PC-3 (cell line): ENCODE measurements at regions not wholly inside any gene's neighbourhood (a gene's known extent, or its start where the extent isn't known, plus 50 kb on each side); places are given as distances from the start of the nearest gene placed in this dataset.

ENCODE experiments used
- ATAC-seq: fragments of 200-7000 bp; cut with Tn5 transposase; 2 replicates; pipeline ENCODE4 v1.9.1; 2020; ENCODE audit warnings: mild to moderate bottlenecking, moderate library complexity
- BruUV-seq: library from RNA; stranded (reverse); fragments of 400-500 nt; replicated peaks from 2 replicates; lab custom pipeline; 2021; lab: Mats Ljungman, UMichigan
- CTCF ChIA-PET: fragments of 300-600 bp; sonication (Branson Sonifier 250); formaldehyde crosslinking; loops from one replicate; lab custom pipeline; 2022; ENCODE audit warnings: antibody characterized with exemption; lab: Charles Lee
- POLR2A ChIA-PET: fragments of 300-600 bp; sonication (Branson Sonifier 250); formaldehyde crosslinking; loops from one replicate; lab custom pipeline; 2022; ENCODE audit warnings: antibody characterized with exemption; ENCODE audit not compliant: unreplicated experiment; lab: Charles Lee
- DNase-seq: peaks from one replicate; pipeline ENCODE4 v3.0.0-alpha.2; 2015
- H2AFZ ChIP-seq: fragments of 300-600 bp; sonication (generic); 2 replicates; pipeline ENCODE4 v1.6.0; 2016; ENCODE audit warnings: antibody characterized with exemption, low read length
- H3F3A ChIP-seq: fragments of 300-600 bp; sonication (generic); one replicate; pipeline ENCODE4 v1.6.0; 2017; ENCODE audit warnings: antibody characterized with exemption, low read length, control low read depth, mild to moderate bottlenecking; ENCODE audit not compliant: unreplicated experiment
- H3K27ac ChIP-seq: fragments of 300-600 bp; sonication (generic); 2 replicates; pipeline ENCODE4 v1.5.1; 2016; ENCODE audit warnings: mild to moderate bottlenecking, low read length
- H3K27me3 ChIP-seq: fragments of 300-600 bp; sonication (generic); 2 replicates; pipeline ENCODE4 v1.6.1; 2016; ENCODE audit warnings: low read length, mixed read lengths
- H3K36me3 ChIP-seq: fragments of 300-600 bp; sonication (generic); 2 replicates; pipeline ENCODE4 v1.6.1; 2016; ENCODE audit warnings: low read depth, mixed run types, low read length, mixed read lengths
- H3K4me1 ChIP-seq: fragments of 300-600 bp; sonication (generic); 2 replicates; pipeline ENCODE4 v1.5.1; 2016; ENCODE audit warnings: low read length; ENCODE audit not compliant: insufficient read depth
- H3K4me2 ChIP-seq: fragments of 300-600 bp; sonication (generic); 2 replicates; pipeline ENCODE4 v1.6.0; 2016; ENCODE audit warnings: low read length
- H3K4me3 ChIP-seq: fragments of 300-600 bp; sonication (generic); 2 replicates; pipeline ENCODE4 v1.5.1; 2016; ENCODE audit warnings: mild to moderate bottlenecking, low read length, mixed read lengths
- H3K79me2 ChIP-seq: fragments of 300-600 bp; sonication (generic); 2 replicates; pipeline ENCODE4 v1.6.1; 2017; ENCODE audit warnings: low read length, mixed read lengths
- H3K9ac ChIP-seq: fragments of 300-600 bp; sonication (generic); 2 replicates; pipeline ENCODE4 v1.6.0; 2016; ENCODE audit warnings: mild to moderate bottlenecking, low read length
- H3K9me2 ChIP-seq: fragments of 300-600 bp; sonication (generic); replicated peaks from 2 replicates; pipeline ENCODE4 v1.6.1; 2016; ENCODE audit warnings: mixed run types, low read length, mixed read lengths
- H3K9me3 ChIP-seq: fragments of 300-600 bp; sonication (generic); 2 replicates; pipeline ENCODE4 v1.6.1; 2016; ENCODE audit warnings: low read length, mixed read lengths
- H4K20me1 ChIP-seq: fragments of 300-600 bp; sonication (generic); 2 replicates; pipeline ENCODE4 v1.6.1; 2016; ENCODE audit warnings: low read length, mixed read lengths
- EZH2 ChIP-seq: fragments of 300-600 bp; sonication (generic); IDR thresholded peaks from one replicate; pipeline ENCODE4 v1.6.1; 2017; ENCODE audit warnings: antibody characterized with exemption, mild to moderate bottlenecking, low read length; ENCODE audit not compliant: unreplicated experiment
- EZH2phosphoT487 ChIP-seq: fragments of 300-600 bp; sonication (generic); IDR thresholded peaks from 2 replicates; pipeline ENCODE4 v1.6.1; 2018; ENCODE audit warnings: mild to moderate bottlenecking, antibody characterized with exemption, low read length, borderline replicate concordance
- intact Hi-C: fragments of 100-400 bp; cut with micrococcal nuclease; formaldehyde crosslinking; loops from 2 replicates; pipeline ENCODE4 v1.9.0; 2023
- TF ChIP-seq, protein P1 (sequence below): fragments of 300-600 bp; sonication (generic); conservative IDR thresholded peaks from 2 replicates; pipeline ENCODE4 v1.5.1; 2017; ENCODE audit warnings: antibody characterized with exemption, low read depth, mild to moderate bottlenecking, low read length

DNA sequence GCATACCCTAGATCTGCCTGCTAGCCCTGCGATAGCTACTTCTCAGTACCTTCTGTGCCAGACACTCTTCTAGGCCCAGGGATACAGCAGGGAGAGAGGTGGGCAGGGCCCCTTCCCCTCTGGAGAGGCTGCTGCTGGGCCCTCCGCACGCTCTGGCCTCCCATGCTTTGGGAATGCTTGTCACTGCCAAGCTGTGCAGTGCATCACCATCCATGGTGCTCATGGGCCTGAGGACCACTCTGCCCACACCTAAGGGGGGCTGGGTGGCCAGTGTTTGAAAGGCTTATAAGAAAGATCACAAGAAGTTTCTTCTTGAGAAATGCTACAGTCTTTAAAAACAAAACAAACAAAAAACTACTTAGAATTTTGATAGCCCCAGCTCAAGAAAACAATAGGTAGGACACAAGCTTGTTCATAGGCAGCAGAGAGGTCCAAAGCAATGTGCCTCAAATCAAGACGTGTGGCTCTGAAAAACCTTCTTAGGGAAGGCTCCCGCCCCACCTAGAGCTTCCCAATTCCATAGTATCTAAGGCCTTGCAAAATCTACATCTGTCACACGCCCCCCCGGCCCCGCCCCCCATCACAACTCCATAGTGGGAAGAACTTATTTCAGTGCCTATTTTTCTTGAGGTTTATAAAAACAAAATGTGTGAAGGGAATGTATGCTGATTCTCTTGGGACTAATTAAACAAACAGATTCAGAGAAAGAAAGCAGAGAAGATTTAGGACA lies 145.8 kb downstream of the TM9SF2 start:
- ATAC-seq: no peak
- Histone ChIP-seq H3K27me3 (no peaks in the 10 kb centered on the region), H3K4me3 (no peak overlapping the region), H3K27ac (no peak overlapping the region), H3K79me2 (no peaks in the 10 kb centered on the region), H2AFZ (no peak overlapping the region), H3K9me3 (no peaks in the 10 kb centered on the region), H3K9ac (no peak overlapping the region), H3F3A (no peaks in the 10 kb centered on the region), H3K4me1 (no peaks in the 10 kb centered on the region), H4K20me1 (no peaks in the 10 kb centered on the region), H3K9me2 (no peaks in the 10 kb centered on the region), H3K4me2 (no peak overlapping the region), H3K36me3 (no peaks in the 10 kb centered on the region)
- ChIA-PET POLR2A (no interaction called here), CTCF (no interaction called here)
- no peak for DNase-seq
- intact Hi-C loops: no loop called here
- no TSS peak for BruUV-seq
- TF ChIP-seq, protein P1, sequence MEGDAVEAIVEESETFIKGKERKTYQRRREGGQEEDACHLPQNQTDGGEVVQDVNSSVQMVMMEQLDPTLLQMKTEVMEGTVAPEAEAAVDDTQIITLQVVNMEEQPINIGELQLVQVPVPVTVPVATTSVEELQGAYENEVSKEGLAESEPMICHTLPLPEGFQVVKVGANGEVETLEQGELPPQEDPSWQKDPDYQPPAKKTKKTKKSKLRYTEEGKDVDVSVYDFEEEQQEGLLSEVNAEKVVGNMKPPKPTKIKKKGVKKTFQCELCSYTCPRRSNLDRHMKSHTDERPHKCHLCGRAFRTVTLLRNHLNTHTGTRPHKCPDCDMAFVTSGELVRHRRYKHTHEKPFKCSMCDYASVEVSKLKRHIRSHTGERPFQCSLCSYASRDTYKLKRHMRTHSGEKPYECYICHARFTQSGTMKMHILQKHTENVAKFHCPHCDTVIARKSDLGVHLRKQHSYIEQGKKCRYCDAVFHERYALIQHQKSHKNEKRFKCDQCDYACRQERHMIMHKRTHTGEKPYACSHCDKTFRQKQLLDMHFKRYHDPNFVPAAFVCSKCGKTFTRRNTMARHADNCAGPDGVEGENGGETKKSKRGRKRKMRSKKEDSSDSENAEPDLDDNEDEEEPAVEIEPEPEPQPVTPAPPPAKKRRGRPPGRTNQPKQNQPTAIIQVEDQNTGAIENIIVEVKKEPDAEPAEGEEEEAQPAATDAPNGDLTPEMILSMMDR: no peak
- TF ChIP-seq EZH2phosphoT487: no peak
- no peak for TF ChIP-seq EZH2

DNA sequence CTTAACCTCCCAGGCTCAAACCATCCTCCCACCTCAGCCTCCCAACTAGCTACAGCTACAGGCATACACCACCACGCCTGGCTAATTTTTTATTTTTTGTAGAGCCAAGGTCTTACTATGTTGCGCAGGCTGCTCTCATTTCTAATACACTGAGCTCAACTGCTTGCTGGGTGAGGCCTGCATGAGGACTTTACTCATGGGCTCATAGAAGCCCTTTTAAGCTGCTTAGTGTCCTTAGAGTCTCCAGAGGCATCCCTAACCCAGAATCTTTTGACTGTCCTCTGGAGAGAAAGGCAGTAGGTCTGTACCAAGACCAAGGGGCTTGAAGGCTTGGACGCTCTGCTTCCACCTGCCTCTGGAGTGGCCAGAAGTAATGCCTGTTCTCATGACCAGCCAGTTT lies 141.6 kb downstream of the TM9SF2 start:
- Histone ChIP-seq H3K27ac (no peak overlapping the region), H3F3A (no peaks in the 10 kb centered on the region), H3K4me1 (no peaks in the 10 kb centered on the region), H3K79me2 (no peaks in the 10 kb centered on the region), H3K9me2 (no peaks in the 10 kb centered on the region), H3K4me3 (no peak overlapping the region), H4K20me1 (no peaks in the 10 kb centered on the region), H2AFZ (no peak overlapping the region), H3K27me3 (no peaks in the 10 kb centered on the region), H3K9ac (no peak overlapping the region), H3K36me3 (no peaks in the 10 kb centered on the region), H3K9me3 (no peaks in the 10 kb centered on the region), H3K4me2 (no peak overlapping the region)
- ChIA-PET CTCF (no interaction called here), POLR2A (no interaction called here)
- BruUV-seq: no TSS peak
- ATAC-seq: no peak
- TF ChIP-seq, protein P1: no peak
- no peak for DNase-seq
- intact Hi-C loops: no loop called here

DNA sequence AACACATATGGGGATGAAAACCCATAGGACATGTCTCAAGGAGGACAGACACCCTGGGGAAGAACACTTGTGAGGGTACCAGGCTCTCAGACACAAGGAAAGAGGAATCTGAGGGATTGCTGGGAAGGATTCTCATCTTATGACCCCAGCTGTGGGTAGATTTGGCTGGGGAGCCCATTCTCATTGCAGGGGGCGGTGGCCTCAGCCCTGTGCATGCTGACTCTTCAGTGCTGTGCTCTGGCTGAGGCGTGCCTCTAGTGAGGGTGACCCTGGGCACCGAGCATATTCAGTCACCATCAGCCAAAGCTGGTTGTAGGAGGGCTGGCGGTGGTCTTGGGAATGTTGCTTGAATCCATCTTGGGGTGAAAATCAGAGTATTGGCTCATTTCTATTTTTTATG lies 140.7 kb downstream of the TM9SF2 start:
- Histone ChIP-seq H3K27me3 (no peaks in the 10 kb centered on the region), H3K79me2 (no peaks in the 10 kb centered on the region), H3K27ac (no peak overlapping the region), H3K4me3 (no peak overlapping the region), H4K20me1 (no peaks in the 10 kb centered on the region), H3K9me3 (no peaks in the 10 kb centered on the region), H3K9ac (no peak overlapping the region), H3F3A (no peaks in the 10 kb centered on the region), H3K9me2 (no peaks in the 10 kb centered on the region), H3K4me1 (no peaks in the 10 kb centered on the region), H3K36me3 (no peaks in the 10 kb centered on the region), H2AFZ (no peak overlapping the region), H3K4me2 (no peak overlapping the region)
- TF ChIP-seq, protein P1: no peak
- TF ChIP-seq EZH2 (no peak), EZH2phosphoT487 (no peak)
- BruUV-seq: no TSS peak
- CTCF ChIA-PET: no interaction called here
- no peak for DNase-seq
- intact Hi-C loops: no loop called here
- ATAC-seq: no peak
- POLR2A ChIA-PET: no interaction called here
